ENCODE measurements at regions not wholly inside any gene's neighbourhood (a gene's known extent, or its start where the extent isn't known, plus 50 kb on each side); places are given as distances from the start of the nearest gene placed in this dataset.
"Not testable (repeated sequence)": the region's sequence is repeated elsewhere in the genome, so short reads cannot be mapped to it uniquely, and the experiment has no call there.

- H3K27me3 ChIP-seq (ENCODE audit: control insufficient read depth in 2 of 2, insufficient read depth in 2 of 2, low read length in 2 of 2); H3K4me2 ChIP-seq (replicated peaks; ENCODE audit: extremely low read depth, low read length, poor library complexity, severe bottlenecking); H3K36me3 Mint-ChIP-seq; H3K27ac ChIP-seq (ENCODE audit: low read depth in 1 of 2, low read length in 2 of 2); H4K20me1 ChIP-seq (ENCODE audit: insufficient read depth, low read length); H3K4me1 ChIP-seq (ENCODE audit: control insufficient read depth in 1 of 2, insufficient read depth in 2 of 2, low read length in 2 of 2); H3K4me3 Mint-ChIP-seq; H3K79me2 ChIP-seq (ENCODE audit: insufficient read depth, low read length); DNase-seq; H3K9me3 ChIP-seq (replicated peaks in 1 of 2; ENCODE audit: control insufficient read depth in 1 of 2, insufficient read depth in 1 of 2, low read length in 2 of 2); H3K9me3 Mint-ChIP-seq; H2AFZ ChIP-seq (ENCODE audit: insufficient read depth, low read depth, low read length, poor library complexity, severe bottlenecking); H3K27ac Mint-ChIP-seq; intact Hi-C loops (cut with micrococcal nuclease); H3K27me3 Mint-ChIP-seq (ENCODE audit: low read depth in 3 of 3); H3K4me1 Mint-ChIP-seq; H3K36me3 ChIP-seq (replicated peaks in 1 of 2; ENCODE audit: control insufficient read depth in 1 of 2, insufficient read depth in 2 of 2, low read length in 2 of 2); H3K4me3 ChIP-seq (replicated peaks in 1 of 3; ENCODE audit: low read depth in 2 of 3, low read length in 3 of 3); H3K9ac ChIP-seq (ENCODE audit: insufficient read depth, low read length, poor library complexity, severe bottlenecking): not testable (repeated sequence)
- no CpG with 5 or more reads among the region's 5 CpGs for WGBS (ENCODE audit: insufficient coverage)
Measured at GRCh38 chr1:206317878-206318514, 114.7 kb downstream of the SRGAP2 start.

DNA sequence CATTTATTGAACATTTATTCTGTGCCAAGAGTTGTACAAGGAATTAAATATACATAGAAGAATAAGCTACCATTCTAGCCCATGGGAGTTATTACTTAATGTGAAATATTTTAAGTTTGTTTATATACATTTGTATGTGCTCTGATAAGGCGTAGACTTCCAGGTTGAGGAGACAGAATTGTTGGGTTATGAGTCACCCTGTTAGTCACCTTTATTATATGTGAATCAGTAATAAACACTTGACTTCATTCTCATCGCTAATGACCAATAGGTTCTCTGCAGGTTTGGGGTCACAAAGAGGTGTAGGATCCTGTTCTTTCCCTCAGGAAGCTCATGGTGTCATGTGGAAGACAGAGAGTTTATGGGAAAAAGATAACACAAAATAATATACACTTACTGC is 116.9 kb downstream of the SRGAP2 start:
- H3K9me3 Mint-ChIP-seq; intact Hi-C loops (cut with micrococcal nuclease); H3K27ac Mint-ChIP-seq: not testable (repeated sequence)

GRCh38 chr1:206326159-206326939 is 123.0 kb downstream of the SRGAP2 start:
- H3K79me2 ChIP-seq (ENCODE audit: insufficient read depth, low read length); H3K4me1 ChIP-seq (ENCODE audit: control insufficient read depth in 1 of 2, insufficient read depth in 2 of 2, low read length in 2 of 2); H3K36me3 Mint-ChIP-seq; H3K9me3 ChIP-seq (replicated peaks in 1 of 2; ENCODE audit: control insufficient read depth in 1 of 2, insufficient read depth in 1 of 2, low read length in 2 of 2); H3K4me3 ChIP-seq (replicated peaks in 1 of 3; ENCODE audit: low read depth in 2 of 3, low read length in 3 of 3); H3K27ac ChIP-seq (ENCODE audit: low read depth in 1 of 2, low read length in 2 of 2); H3K9ac ChIP-seq (ENCODE audit: insufficient read depth, low read length, poor library complexity, severe bottlenecking); DNase-seq; H3K27me3 ChIP-seq (ENCODE audit: control insufficient read depth in 2 of 2, insufficient read depth in 2 of 2, low read length in 2 of 2); H2AFZ ChIP-seq (ENCODE audit: insufficient read depth, low read depth, low read length, poor library complexity, severe bottlenecking); H4K20me1 ChIP-seq (ENCODE audit: insufficient read depth, low read length); H3K9me3 Mint-ChIP-seq; H3K4me2 ChIP-seq (replicated peaks; ENCODE audit: extremely low read depth, low read length, poor library complexity, severe bottlenecking); H3K27me3 Mint-ChIP-seq (ENCODE audit: low read depth in 3 of 3); H3K4me3 Mint-ChIP-seq; H3K36me3 ChIP-seq (replicated peaks in 1 of 2; ENCODE audit: control insufficient read depth in 1 of 2, insufficient read depth in 2 of 2, low read length in 2 of 2); intact Hi-C loops (cut with micrococcal nuclease); H3K4me1 Mint-ChIP-seq: not testable (repeated sequence)
- peak overlapping the region in 1 of 7 donors; percentile 60 for H3K27ac Mint-ChIP-seq
- WGBS (ENCODE audit: insufficient coverage): no CpG with 5 or more reads among the region's 6 CpGs

More for the DNA sequence above, 116.9 kb downstream of the SRGAP2 start:
- not testable (repeated sequence) for H3K4me1 ChIP-seq (ENCODE audit: control insufficient read depth in 1 of 2, insufficient read depth in 2 of 2, low read length in 2 of 2); H3K4me2 ChIP-seq (replicated peaks; ENCODE audit: extremely low read depth, low read length, poor library complexity, severe bottlenecking); H3K79me2 ChIP-seq (ENCODE audit: insufficient read depth, low read length); H3K9me3 ChIP-seq (replicated peaks in 1 of 2; ENCODE audit: control insufficient read depth in 1 of 2, insufficient read depth in 1 of 2, low read length in 2 of 2); H4K20me1 ChIP-seq (ENCODE audit: insufficient read depth, low read length); H3K4me3 ChIP-seq (replicated peaks in 1 of 3; ENCODE audit: low read depth in 2 of 3, low read length in 3 of 3); H2AFZ ChIP-seq (ENCODE audit: insufficient read depth, low read depth, low read length, poor library complexity, severe bottlenecking); H3K27ac ChIP-seq (ENCODE audit: low read depth in 1 of 2, low read length in 2 of 2); H3K27me3 Mint-ChIP-seq (ENCODE audit: low read depth in 3 of 3); H3K36me3 Mint-ChIP-seq; H3K27me3 ChIP-seq (ENCODE audit: control insufficient read depth in 2 of 2, insufficient read depth in 2 of 2, low read length in 2 of 2); H3K4me1 Mint-ChIP-seq; DNase-seq; H3K4me3 Mint-ChIP-seq; H3K36me3 ChIP-seq (replicated peaks in 1 of 2; ENCODE audit: control insufficient read depth in 1 of 2, insufficient read depth in 2 of 2, low read length in 2 of 2); H3K9ac ChIP-seq (ENCODE audit: insufficient read depth, low read length, poor library complexity, severe bottlenecking)
- WGBS (ENCODE audit: insufficient coverage): no CpG with 5 or more reads among the region's 2 CpGs

GRCh38 chr1:206331597-206331996 is 128.3 kb downstream of the SRGAP2 start:
- DNase-seq; H3K4me1 Mint-ChIP-seq; H3K9me3 Mint-ChIP-seq; H3K27me3 Mint-ChIP-seq (ENCODE audit: low read depth in 3 of 3); H3K4me3 Mint-ChIP-seq; H3K27me3 ChIP-seq (ENCODE audit: control insufficient read depth in 2 of 2, insufficient read depth in 2 of 2, low read length in 2 of 2); H3K4me2 ChIP-seq (replicated peaks; ENCODE audit: extremely low read depth, low read length, poor library complexity, severe bottlenecking); H3K36me3 ChIP-seq (replicated peaks in 1 of 2; ENCODE audit: control insufficient read depth in 1 of 2, insufficient read depth in 2 of 2, low read length in 2 of 2); H3K79me2 ChIP-seq (ENCODE audit: insufficient read depth, low read length); H3K27ac ChIP-seq (ENCODE audit: low read depth in 1 of 2, low read length in 2 of 2); intact Hi-C loops (cut with micrococcal nuclease); H3K27ac Mint-ChIP-seq; H3K4me1 ChIP-seq (ENCODE audit: control insufficient read depth in 1 of 2, insufficient read depth in 2 of 2, low read length in 2 of 2); H2AFZ ChIP-seq (ENCODE audit: insufficient read depth, low read depth, low read length, poor library complexity, severe bottlenecking); H3K36me3 Mint-ChIP-seq; H3K9ac ChIP-seq (ENCODE audit: insufficient read depth, low read length, poor library complexity, severe bottlenecking); H3K4me3 ChIP-seq (replicated peaks in 1 of 3; ENCODE audit: low read depth in 2 of 3, low read length in 3 of 3); H4K20me1 ChIP-seq (ENCODE audit: insufficient read depth, low read length); H3K9me3 ChIP-seq (replicated peaks in 1 of 2; ENCODE audit: control insufficient read depth in 1 of 2, insufficient read depth in 1 of 2, low read length in 2 of 2): not testable (repeated sequence)
- WGBS (ENCODE audit: insufficient coverage): no CpG with 5 or more reads among the region's 5 CpGs

Data from CD14-positive monocyte (primary cell).